OCI-LY1 (cell line): ENCODE measurements at regions not wholly inside any gene's neighbourhood (a gene's known extent, or its start where the extent isn't known, plus 50 kb on each side); places are given as distances from the start of the nearest gene placed in this dataset.

ENCODE experiments used
- EZH2 ChIP-seq: fragments of 200-600 bp; sonication (generic), shearing (Covaris generic); IDR thresholded peaks from 2 replicates; pipeline ENCODE4 v1.8.0; 2017; ENCODE audit warnings: borderline replicate concordance, mixed run types, mild to moderate bottlenecking, antibody characterized with exemption, low read length, moderate library complexity, mixed read lengths
- TF ChIP-seq, protein P1 (sequence below): fragments of 200-600 bp; sonication (generic), shearing (Covaris generic); IDR thresholded peaks from 2 replicates; pipeline ENCODE4 v1.5.1; 2017; ENCODE audit warnings: mild to moderate bottlenecking, antibody characterized with exemption, low read length, moderate library complexity, mixed read lengths

DNA sequence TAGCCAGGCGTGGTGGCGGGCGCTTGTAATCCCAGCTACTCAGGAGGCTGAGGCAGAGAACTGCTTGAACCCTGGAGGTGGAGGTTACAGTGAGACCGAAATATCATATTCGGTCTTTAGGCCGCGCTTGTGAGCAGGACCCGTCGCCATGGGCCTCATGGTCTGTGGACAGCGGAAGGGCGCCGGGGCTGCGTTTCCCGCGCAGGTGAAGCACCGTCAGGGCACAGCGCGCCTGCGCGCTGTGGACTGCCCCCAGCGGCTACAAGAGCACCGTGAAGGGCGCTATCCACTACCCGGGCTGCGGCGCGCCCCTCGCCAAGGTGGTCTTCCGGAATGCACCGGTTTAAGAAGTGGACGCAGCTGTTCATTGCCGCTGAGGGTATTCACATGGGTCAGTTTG, 482.0 kb upstream of the NAALADL2 start:
- TF ChIP-seq, protein P1, sequence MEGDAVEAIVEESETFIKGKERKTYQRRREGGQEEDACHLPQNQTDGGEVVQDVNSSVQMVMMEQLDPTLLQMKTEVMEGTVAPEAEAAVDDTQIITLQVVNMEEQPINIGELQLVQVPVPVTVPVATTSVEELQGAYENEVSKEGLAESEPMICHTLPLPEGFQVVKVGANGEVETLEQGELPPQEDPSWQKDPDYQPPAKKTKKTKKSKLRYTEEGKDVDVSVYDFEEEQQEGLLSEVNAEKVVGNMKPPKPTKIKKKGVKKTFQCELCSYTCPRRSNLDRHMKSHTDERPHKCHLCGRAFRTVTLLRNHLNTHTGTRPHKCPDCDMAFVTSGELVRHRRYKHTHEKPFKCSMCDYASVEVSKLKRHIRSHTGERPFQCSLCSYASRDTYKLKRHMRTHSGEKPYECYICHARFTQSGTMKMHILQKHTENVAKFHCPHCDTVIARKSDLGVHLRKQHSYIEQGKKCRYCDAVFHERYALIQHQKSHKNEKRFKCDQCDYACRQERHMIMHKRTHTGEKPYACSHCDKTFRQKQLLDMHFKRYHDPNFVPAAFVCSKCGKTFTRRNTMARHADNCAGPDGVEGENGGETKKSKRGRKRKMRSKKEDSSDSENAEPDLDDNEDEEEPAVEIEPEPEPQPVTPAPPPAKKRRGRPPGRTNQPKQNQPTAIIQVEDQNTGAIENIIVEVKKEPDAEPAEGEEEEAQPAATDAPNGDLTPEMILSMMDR = no peak
- TF ChIP-seq EZH2 = no peak
